Pancreas (tissue), 10 donors: ENCODE measurements at regions not wholly inside any gene's neighbourhood (a gene's known extent, or its start where the extent isn't known, plus 50 kb on each side); places are given as distances from the start of the nearest gene placed in this dataset.

Experiments
- ATAC-seq, 4 donors: fragments of 200-7000 bp; cut with Tn5 transposase; one replicate each; pipeline versions ENCODE4 v1.8.0 to v1.9.1; 2020; ENCODE audit warnings: mild to moderate bottlenecking in 4 of 4, moderate library complexity in 4 of 4
- DNase-seq, 6 donors: peaks; one replicate each; pipeline ENCODE4 v3.0.0-alpha.2; 2020
- FAIRE-seq: peaks from 2 replicates; lab custom pipeline; 2012; peaks lifted over from hg19 to GRCh38; lab: Jason Lieb, UNC
- H3K27ac ChIP-seq, 4 donors: fragments of 200-600 bp; sonication (generic); 1 replicate in 3 of 4; 2 replicates in 1 of 4; pipeline versions ENCODE4 v1.5.0 to v1.8.0; 2020
- H3K27me3 ChIP-seq, 4 donors: fragments of 200-600 bp; one replicate each; pipeline ENCODE4 v1.8.0; 2021
- H3K36me3 ChIP-seq, 3 donors: fragments of 200-600 bp; sonication (generic) in 1 of 3; one replicate each; pipeline versions ENCODE4 v1.5.0 to v1.8.0; 2020 to 2021
- H3K4me1 ChIP-seq, 3 donors: fragments of 200-600 bp; one replicate each; pipeline ENCODE4 v1.8.0; 2021
- H3K4me3 ChIP-seq, 4 donors: fragments of 200-600 bp; sonication (generic) in 2 of 4; one replicate each; pipeline versions ENCODE4 v1.5.0 to v1.8.0; 2020 to 2021
- H3K9me3 ChIP-seq, 4 donors: fragments of 200-600 bp; one replicate each; pipeline ENCODE4 v1.8.0; 2021
- CTCF ChIP-seq, 4 donors: fragments of 200-600 bp; sonication (generic) in 3 of 4; IDR thresholded peaks; one replicate each; pipeline versions ENCODE4 v1.5.0 to v1.8.0; 2021; ENCODE audit warnings: antibody characterized with exemption in 4 of 4
- WGBS, 2 donors: extraction: QIAGEN DNeasy Blood & Tissue Kit; methylation state at CpG; one replicate each; pipeline ENCODE4 v1.1.7; 2013; 5-methylcytosine and 5-hydroxymethylcytosine counted together
- intact Hi-C, 3 donors: fragments of 100-400 bp; cut with DNase I; formaldehyde crosslinking; loops; one replicate each; pipeline versions ENCODE4 v1.11.1 to v1.14.2; 2022
- donor health status: healthy with polysubstance abuse.
- donor health status: DM: no; HTN: no; CAD: no; lungs with moderate emphysema.
- donor health status: DM: no; HTN: no; CAD: no.
- donor health status: control.
- donor health status: control.
- donor health status: Bipolar disorder and iron deficiency.
- donor health status: DM: yes; HTN: yes; CAD: no.
- donor health status: DM: no; HTN: no; CAD: no.
- donor health status: DM: no; HTN: no; CAD: no.
- donor health status: DM: yes; HTN: yes; CAD: no.

- no peak for ATAC-seq
- Histone ChIP-seq H3K27ac (no peak overlapping the region), H3K4me1 (no peaks in the 10 kb centered on the region), H3K36me3 (no peaks in the 10 kb centered on the region), H3K9me3 (no peaks in the 10 kb centered on the region), H3K27me3 (no peaks in the 10 kb centered on the region), H3K4me3 (no peak overlapping the region)
- TF ChIP-seq CTCF (IDR thresholded peaks at IDR 0.05): no peak
- no peak for FAIRE-seq
- 33% methylated on average over 2 of the region's 2 CpGs for WGBS, 2 donors
- DNase-seq: no peak
- intact Hi-C loops: loop anchor here in 1 of 3 donors (5.0 kb wide), 1 partner anchor 193 kb away; no protein-coding TSS in a partner anchor
Observed at GRCh38 chr6:166085500-166085899, 82.2 kb downstream of the TBXT start.

GRCh38 chr6:166084951-166085350 lies 82.7 kb downstream of the TBXT start:
- 60 to 65% methylated on average over 2 of the region's 2 CpGs for WGBS, 2 donors
- Histone ChIP-seq H3K4me3 (no peak overlapping the region), H3K27me3 (no peaks in the 10 kb centered on the region), H3K36me3 (no peaks in the 10 kb centered on the region), H3K27ac (no peak overlapping the region), H3K9me3 (no peaks in the 10 kb centered on the region), H3K4me1 (no peaks in the 10 kb centered on the region)
- intact Hi-C loops: loop anchor here in 1 of 3 donors (5.0 kb wide), 1 partner anchor 193 kb away; no protein-coding TSS in a partner anchor
- TF ChIP-seq CTCF (IDR thresholded peaks at IDR 0.05): no peak
- DNase-seq (no peak), ATAC-seq (no peak), FAIRE-seq (no peak)

- Histone ChIP-seq H3K36me3 (no peaks in the 10 kb centered on the region), H3K9me3 (no peaks in the 10 kb centered on the region), H3K4me3 (no peak overlapping the region), H3K27ac (no peak overlapping the region), H3K4me1 (no peaks in the 10 kb centered on the region), H3K27me3 (no peaks in the 10 kb centered on the region)
- no peak for TF ChIP-seq CTCF (IDR thresholded peaks at IDR 0.05)
- intact Hi-C loops: no loop called here
- WGBS, 2 donors: 66 to 78% methylated on average over 6 of the region's 6 CpGs
- no peak for ATAC-seq
- FAIRE-seq: no peak
- DNase-seq: no peak
Observed at GRCh38 chr6:166079841-166080240, 87.8 kb downstream of the TBXT start.

GRCh38 chr6:166078294-166078693 lies 89.4 kb downstream of the TBXT start:
- WGBS, 2 donors: 69 to 73% methylated on average over 3 of the region's 3 CpGs
- intact Hi-C loops: no loop called here
- no peaks in the 10 kb centered on the region for H3K27me3 ChIP-seq
- H3K36me3 ChIP-seq: no peaks in the 10 kb centered on the region
- H3K4me3 ChIP-seq: no peak overlapping the region
- peak in 2 of 4 donors; percentile 15 to 23 for ATAC-seq
- no peaks in the 10 kb centered on the region for H3K9me3 ChIP-seq
- no peak for TF ChIP-seq CTCF (IDR thresholded peaks at IDR 0.05)
- FAIRE-seq: no peak
- no peak for DNase-seq
- H3K4me1 ChIP-seq: no peaks in the 10 kb centered on the region
- H3K27ac ChIP-seq: no peak overlapping the region

GRCh38 chr6:166076625-166077024 lies 91.0 kb downstream of the TBXT start:
- Histone ChIP-seq H3K27ac (no peak overlapping the region), H3K4me3 (no peak overlapping the region), H3K9me3 (no peaks in the 10 kb centered on the region), H3K36me3 (no peaks in the 10 kb centered on the region), H3K27me3 (no peaks in the 10 kb centered on the region), H3K4me1 (no peaks in the 10 kb centered on the region)
- DNase-seq: no peak
- TF ChIP-seq CTCF (IDR thresholded peaks at IDR 0.05): no peak
- 71 to 79% methylated on average over 4 of the region's 4 CpGs for WGBS, 2 donors
- FAIRE-seq: no peak
- ATAC-seq: no peak
- intact Hi-C loops: no loop called here
